ENCODE measurements at regions not wholly inside any gene's neighbourhood (a gene's known extent, or its start where the extent isn't known, plus 50 kb on each side); places are given as distances from the start of the nearest gene placed in this dataset.

- no peak for TF ChIP-seq MYB (IDR thresholded peaks at IDR 0.05; ENCODE audit: borderline replicate concordance, low read depth, low read length)
- no peak for TF ChIP-seq BACH1 (IDR thresholded peaks at IDR 0.05; ENCODE audit: borderline replicate concordance)
- no peak for TF ChIP-seq IRF4 (IDR thresholded peaks at IDR 0.05; ENCODE audit: low read depth, low read length)
- no peak for TF ChIP-seq JUND (IDR thresholded peaks at IDR 0.05; ENCODE audit: low read depth, low read length)
- no peak for TF ChIP-seq POU2F2 (IDR thresholded peaks at IDR 0.05; ENCODE audit: borderline replicate concordance, low read depth, low read length)
- no peak for TF ChIP-seq BCL3 (IDR thresholded peaks at IDR 0.05; ENCODE audit: borderline replicate concordance, insufficient read depth, low read depth, low read length, poor library complexity, severe bottlenecking)
- no peak for TF ChIP-seq CHD2 (IDR thresholded peaks at IDR 0.05; ENCODE audit: borderline replicate concordance, low read depth, low read length)
- peak; percentile 56 for TF ChIP-seq NBN (IDR thresholded peaks at IDR 0.05)
- TF ChIP-seq HDGF (IDR thresholded peaks at IDR 0.05): no peak
- no peak for TF ChIP-seq USF1 (IDR thresholded peaks at IDR 0.05; ENCODE audit: borderline replicate concordance, extremely low read length, insufficient read depth, low read depth, low read length)
- TF ChIP-seq CHD1 (IDR thresholded peaks at IDR 0.05; ENCODE audit: low read depth, low read length): no peak
- no peak for TF ChIP-seq FOS (IDR thresholded peaks at IDR 0.05; ENCODE audit: borderline replicate concordance, extremely low read depth, insufficient read length)
- no peak for TF ChIP-seq SUPT20H (IDR thresholded peaks at IDR 0.05; ENCODE audit: borderline replicate concordance, control insufficient read depth, low read depth, low read length)
- TF ChIP-seq BRCA1 (IDR thresholded peaks at IDR 0.05; ENCODE audit: low read depth, low read length): no peak
- no peak for TF ChIP-seq SRF (IDR thresholded peaks at IDR 0.05; ENCODE audit: low read depth in 2 of 2, low read length in 2 of 2)
- no peak for TF ChIP-seq SREBF2 (IDR thresholded peaks at IDR 0.05; ENCODE audit: low read length)
- TF ChIP-seq NR2F1 (conservative IDR thresholded peaks at IDR 0.05): no peak
- peak; percentile 83; the same call in 1 of the 2 replicates for TF ChIP-seq MTA2 (IDR thresholded peaks at IDR 0.05; ENCODE audit: low read depth)
- no peak for TF ChIP-seq GABPA (IDR thresholded peaks at IDR 0.05; ENCODE audit: low read depth)
- no peak for TF ChIP-seq CUX1 (IDR thresholded peaks at IDR 0.05; ENCODE audit: insufficient replicate concordance, low read depth, low read length)
- TF ChIP-seq SMAD5 (IDR thresholded peaks at IDR 0.05; ENCODE audit: low read depth): no peak
- TF ChIP-seq BCL11A (IDR thresholded peaks at IDR 0.05; ENCODE audit: low read depth, low read length): no peak
- 0 out of 2 replicates have a peak, but pooled peaks have one; percentile 61 for TF ChIP-seq RELB (IDR thresholded peaks at IDR 0.05; ENCODE audit: low read depth)
Observed at GRCh38 chr3:147890114-147890513, 480.9 kb downstream of the ZIC1 start (continued).
